C4-2B (cell line): ENCODE measurements at regions not wholly inside any gene's neighbourhood (a gene's known extent, or its start where the extent isn't known, plus 50 kb on each side); places are given as distances from the start of the nearest gene placed in this dataset.

Experiments used
- CTCF ChIP-seq: fragments of 450-650 bp; conservative IDR thresholded peaks from 2 replicates; pipeline ENCODE4 v1.5.1; 2017; ENCODE audit warnings: mild to moderate bottlenecking
- ZFX ChIP-seq: fragments of 450-650 bp; IDR thresholded peaks from 2 replicates; pipeline ENCODE4 v1.6.1; 2017

GRCh38 chr12:90044069-90044468 is 335.4 kb upstream of the ATP2B1 start:
- TF ChIP-seq CTCF, result no peak
- TF ChIP-seq ZFX, result no peak
